ENCODE measurements at regions not wholly inside any gene's neighbourhood (a gene's known extent, or its start where the extent isn't known, plus 50 kb on each side); places are given as distances from the start of the nearest gene placed in this dataset.

- no peak for TF ChIP-seq CTCF (IDR thresholded peaks at IDR 0.05)
- TF ChIP-seq POLR2A (IDR thresholded peaks at IDR 0.05) = no peak
These were observed 160.5 kb upstream of the NSMCE3 start for GRCh38 chr15:29430124-29430523.

Data from stomach (tissue), 4 donors.